ENCODE measurements at regions not wholly inside any gene's neighbourhood (a gene's known extent, or its start where the extent isn't known, plus 50 kb on each side); places are given as distances from the start of the nearest gene placed in this dataset.

DNA sequence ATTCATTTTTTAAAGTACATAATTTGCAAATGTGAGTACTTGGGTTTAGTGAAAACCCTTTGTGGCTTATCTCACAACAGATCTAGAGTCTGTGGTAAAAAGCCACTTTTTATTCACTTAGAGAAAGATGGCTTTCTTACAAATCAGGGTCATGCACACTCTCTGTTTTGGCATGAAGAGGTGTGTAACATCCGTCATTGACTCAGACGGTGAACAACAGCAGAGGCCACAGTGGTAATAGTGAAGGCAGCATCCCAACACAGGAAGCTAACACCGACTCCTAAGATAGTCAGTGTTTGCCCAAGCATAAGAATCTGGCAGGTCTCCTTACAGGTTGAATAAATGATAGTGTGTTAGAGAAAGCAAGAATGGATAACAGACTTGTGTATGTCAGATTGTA, 593.0 kb downstream of the SOX5 start:
- no peak for DNase-seq (ENCODE audit: extremely low spot score)
- CTCF ChIA-PET = no interaction called here
- TF ChIP-seq, protein P1, sequence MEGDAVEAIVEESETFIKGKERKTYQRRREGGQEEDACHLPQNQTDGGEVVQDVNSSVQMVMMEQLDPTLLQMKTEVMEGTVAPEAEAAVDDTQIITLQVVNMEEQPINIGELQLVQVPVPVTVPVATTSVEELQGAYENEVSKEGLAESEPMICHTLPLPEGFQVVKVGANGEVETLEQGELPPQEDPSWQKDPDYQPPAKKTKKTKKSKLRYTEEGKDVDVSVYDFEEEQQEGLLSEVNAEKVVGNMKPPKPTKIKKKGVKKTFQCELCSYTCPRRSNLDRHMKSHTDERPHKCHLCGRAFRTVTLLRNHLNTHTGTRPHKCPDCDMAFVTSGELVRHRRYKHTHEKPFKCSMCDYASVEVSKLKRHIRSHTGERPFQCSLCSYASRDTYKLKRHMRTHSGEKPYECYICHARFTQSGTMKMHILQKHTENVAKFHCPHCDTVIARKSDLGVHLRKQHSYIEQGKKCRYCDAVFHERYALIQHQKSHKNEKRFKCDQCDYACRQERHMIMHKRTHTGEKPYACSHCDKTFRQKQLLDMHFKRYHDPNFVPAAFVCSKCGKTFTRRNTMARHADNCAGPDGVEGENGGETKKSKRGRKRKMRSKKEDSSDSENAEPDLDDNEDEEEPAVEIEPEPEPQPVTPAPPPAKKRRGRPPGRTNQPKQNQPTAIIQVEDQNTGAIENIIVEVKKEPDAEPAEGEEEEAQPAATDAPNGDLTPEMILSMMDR (IDR thresholded peaks at IDR 0.05; ENCODE audit: control extremely low read depth, extremely low read depth, low read depth, missing control alignments) = no peak
- POLR2A ChIA-PET = no interaction called here

DNA sequence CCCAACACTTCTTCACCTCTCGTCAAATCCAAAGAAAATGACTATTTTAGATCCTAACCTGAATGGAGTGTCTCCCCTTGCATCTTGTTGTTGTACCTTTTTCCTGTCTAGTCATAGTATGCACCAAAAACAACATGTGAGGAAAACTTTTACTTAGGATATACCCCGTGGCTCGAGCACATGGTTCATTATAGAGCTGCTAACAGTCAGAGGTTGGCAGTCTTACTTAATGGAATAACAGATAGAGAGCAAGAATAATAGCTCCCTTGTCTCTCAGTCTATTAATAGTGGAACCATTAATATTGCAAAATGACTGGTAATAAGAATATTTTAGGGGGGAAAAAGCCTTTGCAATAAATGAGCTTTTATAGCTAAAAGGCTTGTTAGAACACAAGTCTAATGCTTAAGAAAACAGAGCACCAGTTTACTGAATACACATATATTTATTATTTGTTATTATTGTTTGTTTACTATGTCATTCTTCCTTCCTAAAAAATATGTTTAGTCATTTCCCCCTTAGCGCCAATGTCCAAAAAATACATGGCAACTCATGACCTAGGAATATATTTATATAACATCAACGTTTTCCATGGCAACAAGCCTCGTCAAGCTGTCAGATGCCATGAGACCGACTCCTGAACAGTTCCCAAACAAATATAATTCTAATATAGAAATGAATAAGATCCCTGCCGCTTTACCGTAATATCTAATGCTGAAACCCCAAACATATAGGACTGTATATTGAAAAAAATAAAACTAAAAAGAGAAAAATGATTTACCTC, 592.4 kb downstream of the SOX5 start:
- TF ChIP-seq, protein P1 (IDR thresholded peaks at IDR 0.05; ENCODE audit: control extremely low read depth, extremely low read depth, low read depth, missing control alignments) = no peak
- POLR2A ChIA-PET = no interaction called here
- DNase-seq (ENCODE audit: extremely low spot score) = no peak
- CTCF ChIA-PET = no interaction called here

DNA sequence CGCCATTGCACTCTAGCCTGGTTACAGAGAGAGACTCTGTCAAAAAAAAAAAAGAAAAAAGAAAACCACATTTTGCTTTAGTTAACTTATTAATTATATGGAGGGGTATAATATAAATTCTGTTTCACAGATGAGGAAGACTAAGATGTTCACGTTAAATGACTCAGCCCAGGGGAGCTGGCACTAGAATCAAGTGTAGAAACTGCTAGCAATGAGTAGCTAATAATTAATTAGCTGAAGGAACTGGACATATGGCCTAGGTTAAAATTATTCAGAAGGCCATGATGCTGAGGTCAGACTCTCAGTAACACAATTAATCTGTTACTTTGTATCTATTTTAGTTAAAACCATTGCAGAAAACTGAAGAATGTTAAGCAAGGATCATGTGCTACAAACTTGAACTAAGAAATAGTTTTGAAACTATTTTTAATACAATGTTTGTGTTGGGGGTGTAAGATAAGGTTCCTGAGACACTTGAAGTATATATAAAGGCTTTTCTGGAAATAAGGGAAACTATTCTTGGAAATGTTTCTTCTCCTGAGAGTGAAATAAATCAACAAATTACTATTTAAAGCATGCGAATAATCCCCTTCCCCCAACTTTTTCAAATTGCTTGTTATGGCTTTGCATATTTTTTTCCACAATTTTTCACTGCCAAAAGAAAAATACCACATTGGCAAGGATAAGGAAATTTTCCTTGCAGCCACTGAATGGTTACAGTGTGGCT, 589.3 kb downstream of the SOX5 start:
- ChIA-PET POLR2A (no interaction called here), CTCF (interaction anchor here (1.0 kb wide), 1 partner anchor 13 kb away, joined by 3 read pairs; no protein-coding TSS in a partner anchor)
- TF ChIP-seq, protein P1 (IDR thresholded peaks at IDR 0.05; ENCODE audit: control extremely low read depth, extremely low read depth, low read depth, missing control alignments) = no peak
- no peak for DNase-seq (ENCODE audit: extremely low spot score)

DNA sequence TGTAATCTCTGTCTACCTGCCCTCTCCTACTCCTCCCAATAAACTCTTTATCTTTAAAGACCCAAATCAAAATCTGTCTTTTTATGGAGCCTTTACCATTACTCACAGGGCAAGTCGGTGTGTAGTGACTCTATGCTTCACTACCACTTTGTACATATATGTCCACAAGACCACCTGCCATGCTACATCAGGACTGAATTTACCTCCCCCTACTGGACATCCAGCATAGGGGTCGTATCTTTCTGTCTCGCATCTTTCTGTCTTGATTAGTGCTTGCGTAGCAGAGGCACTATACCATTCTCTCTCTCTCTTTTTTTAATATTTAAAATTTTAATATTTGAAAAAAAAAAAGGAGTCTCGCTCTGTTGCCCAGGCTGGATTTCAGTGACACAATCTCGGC, 587.5 kb downstream of the SOX5 start:
- POLR2A ChIA-PET = no interaction called here
- no peak for DNase-seq (ENCODE audit: extremely low spot score)
- CTCF ChIA-PET = no interaction called here
- TF ChIP-seq, protein P1 (IDR thresholded peaks at IDR 0.05; ENCODE audit: control extremely low read depth, extremely low read depth, low read depth, missing control alignments) = no peak

DNA sequence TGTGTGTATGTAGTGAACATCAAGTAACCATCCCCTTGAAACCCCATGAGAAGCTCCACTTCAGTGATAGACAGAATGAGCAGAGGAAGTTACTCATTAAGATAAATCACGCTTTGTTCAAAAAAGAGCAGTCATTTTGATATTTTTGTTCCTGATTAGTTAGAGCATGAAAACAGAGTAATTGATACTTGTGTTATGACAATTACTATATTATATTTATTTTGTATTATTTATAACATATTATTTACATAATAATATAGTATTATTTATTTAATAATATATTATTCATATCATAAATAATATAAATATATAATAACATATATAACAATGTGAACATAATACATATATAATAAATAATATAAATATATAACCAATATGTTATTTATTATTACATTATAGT, 580.9 kb downstream of the SOX5 start:
- TF ChIP-seq, protein P1 (IDR thresholded peaks at IDR 0.05; ENCODE audit: control extremely low read depth, extremely low read depth, low read depth, missing control alignments) = no peak
- ChIA-PET POLR2A (no interaction called here), CTCF (no interaction called here)
- DNase-seq (ENCODE audit: extremely low spot score) = no peak

DNA sequence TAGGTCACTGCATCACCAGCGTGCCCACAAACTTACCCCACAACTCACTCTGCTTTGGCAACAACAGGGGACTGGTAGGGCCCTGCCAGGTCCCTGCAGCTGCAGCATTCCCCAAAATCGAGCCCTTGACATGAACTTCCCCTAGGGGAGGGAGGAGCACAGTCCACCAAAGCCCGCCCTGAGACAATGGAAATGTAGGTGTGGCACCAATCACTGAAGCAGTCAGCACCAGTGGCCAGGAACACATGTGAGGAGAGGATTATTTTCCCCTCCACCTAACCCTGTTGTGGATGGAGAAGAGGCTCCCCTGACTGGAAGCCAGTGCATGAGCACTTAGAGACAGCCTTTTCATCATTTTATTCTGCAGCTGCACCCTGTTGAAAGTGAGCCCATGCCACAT, 573.8 kb downstream of the SOX5 start:
- CTCF ChIA-PET = interaction anchor here (1.9 kb wide), 1 partner anchor 12 kb away, joined by 5 read pairs; no protein-coding TSS in a partner anchor
- POLR2A ChIA-PET = no interaction called here
- TF ChIP-seq, protein P1 (IDR thresholded peaks at IDR 0.05; ENCODE audit: control extremely low read depth, extremely low read depth, low read depth, missing control alignments) = no peak
- DNase-seq (ENCODE audit: extremely low spot score) = no peak

Data from GM10248 (cell line).